ENCODE measurements at regions not wholly inside any gene's neighbourhood (a gene's known extent, or its start where the extent isn't known, plus 50 kb on each side); places are given as distances from the start of the nearest gene placed in this dataset.

GRCh38 chr1:60848583-60849188, 233.7 kb upstream of the NFIA start:
- DNase-seq (ENCODE audit: low read depth, low spot score) (peak; percentile 54), ATAC-seq (peak; percentile 69)
- Histone ChIP-seq H3K9me3 (ENCODE audit: control insufficient read depth in 1 of 2, insufficient read depth in 1 of 2, low read depth in 1 of 2, low read length in 2 of 2) (no peaks in the 10 kb centered on the region), H3K4me3 (replicated peaks in 1 of 2; ENCODE audit: low read depth in 1 of 2, low read length in 2 of 2) (no peak overlapping the region), H3K27me3 (ENCODE audit: insufficient read depth, low read length) (no peaks in the 10 kb centered on the region), H3K4me2 (ENCODE audit: low read length) (no peak overlapping the region), H3K27ac (ENCODE audit: low read depth, low read length) (no peak overlapping the region), H3K9ac (ENCODE audit: low read length) (no peak overlapping the region), H2AFZ (ENCODE audit: low read depth, low read length, poor library complexity, severe bottlenecking) (no peak overlapping the region), H3K9me2 (ENCODE audit: insufficient read depth) (no peaks in the 10 kb centered on the region), H3K4me1 (ENCODE audit: control insufficient read depth in 1 of 2, insufficient read depth in 2 of 2, low read length in 2 of 2) (no peaks in the 10 kb centered on the region), H4K20me1 (ENCODE audit: insufficient read depth) (no peaks in the 10 kb centered on the region), H3K36me3 (ENCODE audit: control insufficient read depth in 1 of 2, insufficient read depth in 2 of 2, low read length in 2 of 2) (no peaks in the 10 kb centered on the region), H3K79me2 (ENCODE audit: insufficient read depth, low read length) (no peaks in the 10 kb centered on the region)
- no TSS peak for BruUV-seq (replicated peaks)
- ChIA-PET CTCF (interaction anchor here (0.7 to 3.1 kb wide), 13 partner anchors 9 to 1003 kb away, joined by 3 to 23 read pairs (median 5); no protein-coding TSS in a partner anchor), RAD21 (ENCODE audit: low non-redundant PET in 1 of 2, low total read pairs in 2 of 2, uncharacterized antibody in 2 of 2, unreplicated experiment in 2 of 2) (interaction anchor here (0.6 to 1.0 kb wide), 3 partner anchors 14 to 194 kb away, joined by 3 to 7 read pairs (median 3); no protein-coding TSS in a partner anchor), POLR2A (interaction anchor here (0.6 kb wide), 1 partner anchor 567 kb away, joined by 3 read pairs; no protein-coding TSS in a partner anchor)
- TF ChIP-seq CEBPB (IDR thresholded peaks at IDR 0.05; ENCODE audit: low read depth): peak; percentile 77
- TF ChIP-seq CBX3 (IDR thresholded peaks at IDR 0.05; ENCODE audit: low read depth): 0 out of 2 replicates have a peak, but pooled peaks have one; percentile 15
- TF ChIP-seq SP1 (IDR thresholded peaks at IDR 0.05; ENCODE audit: low read depth): no peak
- TF ChIP-seq EZH2 (IDR thresholded peaks at IDR 0.05): no peak
- no peak for TF ChIP-seq ZBTB33 (IDR thresholded peaks at IDR 0.05; ENCODE audit: extremely low read depth, insufficient replicate concordance, low read length)
- peak; percentile 51 to 69 (median 60); a peak in 4 of 6 replicates for TF ChIP-seq CTCF (IDR thresholded peaks at IDR 0.05 in 2 of 3, conservative IDR thresholded peaks at IDR 0.05 in 1 of 3; ENCODE audit: borderline replicate concordance in 1 of 3, insufficient read depth in 1 of 3, low read depth in 2 of 3, low read length in 2 of 3)
- peak; percentile 74 for TF ChIP-seq RAD21 (IDR thresholded peaks at IDR 0.05; ENCODE audit: low read depth)
- no peak for TF ChIP-seq YY1 (IDR thresholded peaks at IDR 0.05; ENCODE audit: extremely low read depth, insufficient replicate concordance, low read depth, low read length)
- intact Hi-C loops (cut with micrococcal nuclease): loop anchor here (1.0 to 2.0 kb wide), 4 partner anchors 194 to 1004 kb away; no protein-coding TSS in a partner anchor

All from HCT116 (cell line).